ENCODE measurements at regions not wholly inside any gene's neighbourhood (a gene's known extent, or its start where the extent isn't known, plus 50 kb on each side); places are given as distances from the start of the nearest gene placed in this dataset.

GRCh38 chr2:64823794-64824193 lies 165.4 kb upstream of the SLC1A4 start:
- no peaks in the 10 kb centered on the region for H3K27me3 ChIP-seq (ENCODE audit: control insufficient read depth in 4 of 4, insufficient read depth in 4 of 4, low read length in 3 of 4)
- H3K4me3 ChIP-seq (ENCODE audit: low read depth in 1 of 3, low read length in 3 of 3) = no peak overlapping the region
- H3K9ac ChIP-seq (ENCODE audit: low read depth in 1 of 2, low read length in 2 of 2) = no peak overlapping the region
- no peak for DNase-seq (ENCODE audit: low spot score)
- H3K4me1 ChIP-seq (ENCODE audit: control insufficient read depth in 4 of 4, insufficient read depth in 4 of 4, low read length in 3 of 4) = no peaks in the 10 kb centered on the region
- no peak overlapping the region for H3K27ac ChIP-seq (ENCODE audit: low read depth in 1 of 2, low read length in 2 of 2)
- WGBS = 73% methylated on average over 5 of the region's 5 CpGs
- no peaks in the 10 kb centered on the region for H3K36me3 ChIP-seq (ENCODE audit: control insufficient read depth in 4 of 4, insufficient read depth in 3 of 4, low read depth in 1 of 4, low read length in 3 of 4)
- TF ChIP-seq SP1 (IDR thresholded peaks at IDR 0.05) = no peak
- TF ChIP-seq RAD21 (IDR thresholded peaks at IDR 0.05) = no peak
- no peak for TF ChIP-seq MAX (IDR thresholded peaks at IDR 0.05)
- TF ChIP-seq ATF3 (IDR thresholded peaks at IDR 0.05) = no peak
- H3K9me3 ChIP-seq (ENCODE audit: control insufficient read depth in 4 of 4, low read length in 3 of 4) = no peaks in the 10 kb centered on the region

- no peak overlapping the region for H3K9ac ChIP-seq (ENCODE audit: low read depth in 1 of 2, low read length in 2 of 2)
- no peaks in the 10 kb centered on the region for H3K9me3 ChIP-seq (ENCODE audit: control insufficient read depth in 4 of 4, low read length in 3 of 4)
- H3K27me3 ChIP-seq (ENCODE audit: control insufficient read depth in 4 of 4, insufficient read depth in 4 of 4, low read length in 3 of 4) = no peaks in the 10 kb centered on the region
- DNase-seq (ENCODE audit: low spot score) = no peak
- H3K4me1 ChIP-seq (ENCODE audit: control insufficient read depth in 4 of 4, insufficient read depth in 4 of 4, low read length in 3 of 4) = peaks cover 0 to under 1% (median 0%) of the 10 kb centered on the region in 4 donors
- H3K36me3 ChIP-seq (ENCODE audit: control insufficient read depth in 4 of 4, insufficient read depth in 3 of 4, low read depth in 1 of 4, low read length in 3 of 4) = no peaks in the 10 kb centered on the region
- H3K4me3 ChIP-seq (ENCODE audit: low read depth in 1 of 3, low read length in 3 of 3) = no peak overlapping the region
- no peak for TF ChIP-seq MAX (IDR thresholded peaks at IDR 0.05)
- no peak for TF ChIP-seq EGR1 (IDR thresholded peaks at IDR 0.05; ENCODE audit: low read depth in 2 of 2)
- no peak for TF ChIP-seq NR2F2 (IDR thresholded peaks at IDR 0.05)
- TF ChIP-seq HNF4G (IDR thresholded peaks at IDR 0.05) = no peak
- TF ChIP-seq REST (IDR thresholded peaks at IDR 0.05) = no peak
- TF ChIP-seq FOXA1 (IDR thresholded peaks at IDR 0.05) = no peak
- no peak for TF ChIP-seq FOXA2 (IDR thresholded peaks at IDR 0.05)
- no peak for TF ChIP-seq CTCF (IDR thresholded peaks at IDR 0.05; ENCODE audit: low read depth, low read length, missing input control)
- no peak for TF ChIP-seq RAD21 (IDR thresholded peaks at IDR 0.05)
- TF ChIP-seq HNF4A (conservative IDR thresholded peaks at IDR 0.05) = no peak
- no peak for TF ChIP-seq ZBTB33 (IDR thresholded peaks at IDR 0.05)
- TF ChIP-seq JUND (IDR thresholded peaks at IDR 0.05) = no peak
- no peak for TF ChIP-seq TAF1 (conservative IDR thresholded peaks at IDR 0.05)
- TF ChIP-seq RXRA (IDR thresholded peaks at IDR 0.05) = no peak
- TF ChIP-seq YY1 (IDR thresholded peaks at IDR 0.05) = no peak
- TF ChIP-seq ATF3 (IDR thresholded peaks at IDR 0.05) = no peak
- no peak for TF ChIP-seq GABPA (IDR thresholded peaks at IDR 0.05 in 1 of 2, conservative IDR thresholded peaks at IDR 0.05 in 1 of 2)
- no peak for TF ChIP-seq SP1 (IDR thresholded peaks at IDR 0.05)
- 88% methylated on average over 4 of the region's 4 CpGs for WGBS
- H3K27ac ChIP-seq (ENCODE audit: low read depth in 1 of 2, low read length in 2 of 2) = no peak overlapping the region
Measured at GRCh38 chr2:64825831-64826491, 163.2 kb upstream of the SLC1A4 start.

Measured in liver (tissue), 8 donors.